Activated B cell treated with CpG ODN at 0.5 μM for 24 hours (primary cell): ENCODE measurements at regions not wholly inside any gene's neighbourhood (a gene's known extent, or its start where the extent isn't known, plus 50 kb on each side); places are given as distances from the start of the nearest gene placed in this dataset.

Experiments
- ATAC-seq: fragments of 200-7000 bp; cut with Tn5 transposase; one replicate; pipeline ENCODE4 v1.10.0; 2021; ENCODE audit warnings: low read depth, mild to moderate bottlenecking, moderate library complexity
- CTCF ChIA-PET: fragments of 350-600 bp; sonication (Branson Sonifier 250); formaldehyde crosslinking; loops from one replicate; lab custom pipeline; 2021; ENCODE audit warnings: antibody characterized with exemption; lab: Charles Lee
- POLR2A ChIA-PET: fragments of 350-600 bp; sonication (Branson Sonifier 250); formaldehyde crosslinking; loops from one replicate; lab custom pipeline; 2021; ENCODE audit warnings: antibody characterized with exemption; lab: Charles Lee
- DNase-seq: peaks from one replicate; pipeline ENCODE4 v3.0.0; 2022
- H3K27ac Mint-ChIP-seq: one replicate; pipeline ENCODE4 v1.8.0; 2020; ENCODE audit warnings: mixed read lengths
- H3K27me3 Mint-ChIP-seq: one replicate; pipeline ENCODE4 v1.8.0; 2021; ENCODE audit warnings: mixed read lengths
- H3K36me3 Mint-ChIP-seq: one replicate; pipeline ENCODE4 v1.8.0; 2021; ENCODE audit warnings: low read depth, mixed read lengths
- H3K4me1 Mint-ChIP-seq: one replicate; pipeline ENCODE4 v1.8.0; 2021; ENCODE audit warnings: mixed read lengths
- H3K4me3 Mint-ChIP-seq: one replicate; pipeline ENCODE4 v1.8.0; 2020; ENCODE audit warnings: mild to moderate bottlenecking, mixed read lengths
- H3K9me3 Mint-ChIP-seq: one replicate; pipeline ENCODE4 v1.8.0; 2020; ENCODE audit warnings: mixed read lengths
- intact Hi-C: fragments of 100-400 bp; cut with micrococcal nuclease; formaldehyde crosslinking; loops from one replicate; pipeline ENCODE4 v1.15.1; 2024
- TF ChIP-seq, protein P1 (sequence below): fragments of 200-600 bp; IDR thresholded peaks from one replicate; pipeline ENCODE4 v1.8.0; 2022; ENCODE audit warnings: antibody characterized with exemption, mild to moderate bottlenecking

GRCh38 chr2:185188656-185189055 is 549.9 kb upstream of the FSIP2 start:
- DNase-seq (no peak), ATAC-seq (no peak)
- ChIA-PET CTCF (no interaction called here), POLR2A (no interaction called here)
- H3K27me3 Mint-ChIP-seq = no peaks in the 10 kb centered on the region
- TF ChIP-seq, protein P1, sequence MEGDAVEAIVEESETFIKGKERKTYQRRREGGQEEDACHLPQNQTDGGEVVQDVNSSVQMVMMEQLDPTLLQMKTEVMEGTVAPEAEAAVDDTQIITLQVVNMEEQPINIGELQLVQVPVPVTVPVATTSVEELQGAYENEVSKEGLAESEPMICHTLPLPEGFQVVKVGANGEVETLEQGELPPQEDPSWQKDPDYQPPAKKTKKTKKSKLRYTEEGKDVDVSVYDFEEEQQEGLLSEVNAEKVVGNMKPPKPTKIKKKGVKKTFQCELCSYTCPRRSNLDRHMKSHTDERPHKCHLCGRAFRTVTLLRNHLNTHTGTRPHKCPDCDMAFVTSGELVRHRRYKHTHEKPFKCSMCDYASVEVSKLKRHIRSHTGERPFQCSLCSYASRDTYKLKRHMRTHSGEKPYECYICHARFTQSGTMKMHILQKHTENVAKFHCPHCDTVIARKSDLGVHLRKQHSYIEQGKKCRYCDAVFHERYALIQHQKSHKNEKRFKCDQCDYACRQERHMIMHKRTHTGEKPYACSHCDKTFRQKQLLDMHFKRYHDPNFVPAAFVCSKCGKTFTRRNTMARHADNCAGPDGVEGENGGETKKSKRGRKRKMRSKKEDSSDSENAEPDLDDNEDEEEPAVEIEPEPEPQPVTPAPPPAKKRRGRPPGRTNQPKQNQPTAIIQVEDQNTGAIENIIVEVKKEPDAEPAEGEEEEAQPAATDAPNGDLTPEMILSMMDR = no peak
- H3K27ac Mint-ChIP-seq = no peak overlapping the region
- intact Hi-C loops = no loop called here
- H3K9me3 Mint-ChIP-seq = peaks cover 2% of the 10 kb centered on the region
- no peaks in the 10 kb centered on the region for H3K4me1 Mint-ChIP-seq
- H3K4me3 Mint-ChIP-seq = no peak overlapping the region
- no peaks in the 10 kb centered on the region for H3K36me3 Mint-ChIP-seq

DNA sequence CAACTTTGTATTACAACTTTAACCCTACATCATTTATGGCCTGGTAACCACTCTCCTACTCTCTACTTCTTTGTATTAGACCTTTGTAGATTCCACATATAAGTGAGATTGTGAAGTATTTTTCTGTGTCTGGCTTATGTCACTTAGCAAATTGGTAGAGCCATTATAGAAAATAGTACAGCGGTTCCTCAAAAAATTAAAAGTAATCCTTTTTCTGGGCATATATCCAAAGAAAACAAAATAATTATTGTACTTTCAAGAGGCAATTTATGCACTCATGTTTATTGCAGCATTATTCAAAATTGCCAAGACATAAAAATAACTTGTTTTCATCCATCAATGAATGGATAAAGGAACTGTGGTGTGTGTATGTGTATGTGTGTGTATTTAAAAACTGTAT is 537.5 kb upstream of the FSIP2 start:
- no peak overlapping the region for H3K4me3 Mint-ChIP-seq
- H3K4me1 Mint-ChIP-seq = no peaks in the 10 kb centered on the region
- POLR2A ChIA-PET = no interaction called here
- intact Hi-C loops = no loop called here
- no peak for DNase-seq
- no peak for ATAC-seq
- H3K9me3 Mint-ChIP-seq = no peaks in the 10 kb centered on the region
- CTCF ChIA-PET = no interaction called here
- H3K36me3 Mint-ChIP-seq = no peaks in the 10 kb centered on the region
- no peak overlapping the region for H3K27ac Mint-ChIP-seq
- TF ChIP-seq, protein P1 = no peak
- H3K27me3 Mint-ChIP-seq = no peaks in the 10 kb centered on the region

DNA sequence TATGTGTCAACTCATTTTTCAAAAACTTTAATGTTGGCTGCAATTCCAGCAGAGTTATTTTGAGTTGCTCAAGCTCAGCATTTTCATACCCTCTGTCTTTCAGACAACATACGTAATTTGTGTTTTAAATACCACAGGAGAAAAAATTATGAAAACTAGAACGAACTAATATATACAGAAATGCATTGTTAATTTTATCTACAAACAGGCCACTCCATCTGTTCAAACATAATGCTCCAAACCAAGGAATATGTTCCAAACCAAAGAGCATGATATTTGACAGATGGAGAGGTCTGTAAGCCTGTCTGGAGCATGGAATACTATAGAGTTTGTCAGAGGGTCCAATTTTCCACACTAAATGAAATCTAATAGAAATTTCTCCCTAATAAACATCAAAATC is 536.2 kb upstream of the FSIP2 start:
- POLR2A ChIA-PET = no interaction called here
- Mint-ChIP-seq H3K4me1 (no peaks in the 10 kb centered on the region), H3K27ac (no peak overlapping the region), H3K36me3 (no peaks in the 10 kb centered on the region), H3K9me3 (no peaks in the 10 kb centered on the region), H3K27me3 (no peaks in the 10 kb centered on the region), H3K4me3 (no peak overlapping the region)
- CTCF ChIA-PET = no interaction called here
- intact Hi-C loops = no loop called here
- DNase-seq (no peak), ATAC-seq (no peak)
- TF ChIP-seq, protein P1 = no peak

GRCh38 chr2:185202945-185203528 is 535.6 kb upstream of the FSIP2 start:
- ChIA-PET CTCF (no interaction called here), POLR2A (no interaction called here)
- intact Hi-C loops = no loop called here
- H3K27ac Mint-ChIP-seq = no peak overlapping the region
- H3K4me1 Mint-ChIP-seq = no peaks in the 10 kb centered on the region
- H3K9me3 Mint-ChIP-seq = no peaks in the 10 kb centered on the region
- H3K36me3 Mint-ChIP-seq = no peaks in the 10 kb centered on the region
- no peak for ATAC-seq
- H3K27me3 Mint-ChIP-seq = no peaks in the 10 kb centered on the region
- DNase-seq = no peak
- TF ChIP-seq, protein P1 = no peak
- no peak overlapping the region for H3K4me3 Mint-ChIP-seq

GRCh38 chr2:185208261-185208660 is 530.3 kb upstream of the FSIP2 start:
- Mint-ChIP-seq H3K9me3 (no peaks in the 10 kb centered on the region), H3K27ac (no peak overlapping the region), H3K36me3 (no peaks in the 10 kb centered on the region), H3K27me3 (no peaks in the 10 kb centered on the region), H3K4me1 (no peaks in the 10 kb centered on the region), H3K4me3 (no peak overlapping the region)
- intact Hi-C loops = no loop called here
- ChIA-PET POLR2A (no interaction called here), CTCF (no interaction called here)
- ATAC-seq = no peak
- TF ChIP-seq, protein P1 = no peak
- no peak for DNase-seq
